Large intestine (tissue), 3 donors: ENCODE measurements at regions not wholly inside any gene's neighbourhood (a gene's known extent, or its start where the extent isn't known, plus 50 kb on each side); places are given as distances from the start of the nearest gene placed in this dataset.

Source experiments
- DNase-seq, 2 donors: peaks; one replicate each; pipeline versions ENCODE4 v3.0.0 to v3.0.0-alpha.2; 2013
- H3K27ac ChIP-seq: one replicate; pipeline ENCODE4 v1.5.1; 2013; ENCODE audit warnings: low read length
- H3K27me3 ChIP-seq: 2 replicates; pipeline ENCODE4 v1.6.1; 2013; ENCODE audit warnings: low read length; ENCODE audit not compliant: control insufficient read depth, insufficient read depth
- H3K36me3 ChIP-seq: 2 replicates; pipeline ENCODE4 v1.6.1; 2013; ENCODE audit warnings: low read length; ENCODE audit not compliant: control insufficient read depth, insufficient read depth
- H3K4me1 ChIP-seq: one replicate; pipeline ENCODE4 v1.6.1; 2013; ENCODE audit warnings: low read length; ENCODE audit not compliant: control insufficient read depth, insufficient read depth
- H3K4me3 ChIP-seq: one replicate; pipeline ENCODE4 v1.5.1; 2013; ENCODE audit warnings: low read length
- H3K9me3 ChIP-seq: one replicate; pipeline ENCODE4 v1.6.1; 2013; ENCODE audit warnings: mild to moderate bottlenecking, low read depth, low read length, moderate library complexity; ENCODE audit not compliant: control insufficient read depth
- WGBS: methylation state at CpG from one replicate; pipeline ENCODE4 v1.1.5; 2013; ENCODE audit warnings: low lambda C conversion rate; ENCODE audit not compliant: insufficient coverage; 5-methylcytosine and 5-hydroxymethylcytosine counted together

GRCh38 chr1:29829448-29830344, 593.4 kb downstream of the PTPRU start:
- H3K27ac ChIP-seq, result no peak overlapping the region
- no peaks in the 10 kb centered on the region for H3K4me1 ChIP-seq
- H3K27me3 ChIP-seq, result no peaks in the 10 kb centered on the region
- DNase-seq, result no peak
- H3K9me3 ChIP-seq, result peaks cover 6% of the 10 kb centered on the region
- no peaks in the 10 kb centered on the region for H3K36me3 ChIP-seq
- no peak overlapping the region for H3K4me3 ChIP-seq
- WGBS, result no CpG with 5 or more reads among the region's 14 CpGs

- no CpG with 5 or more reads among the region's 23 CpGs for WGBS
- Histone ChIP-seq H3K9me3 (peaks cover 6% of the 10 kb centered on the region), H3K27ac (no peak overlapping the region), H3K4me3 (no peak overlapping the region), H3K4me1 (no peaks in the 10 kb centered on the region), H3K36me3 (no peaks in the 10 kb centered on the region), H3K27me3 (no peaks in the 10 kb centered on the region)
- DNase-seq, result no peak
Measured at GRCh38 chr1:29828526-29829447, 592.5 kb downstream of the PTPRU start.

GRCh38 chr1:29827801-29828525, 591.6 kb downstream of the PTPRU start:
- Histone ChIP-seq H3K4me1 (no peaks in the 10 kb centered on the region), H3K9me3 (peaks cover 6% of the 10 kb centered on the region), H3K27me3 (no peaks in the 10 kb centered on the region), H3K36me3 (no peaks in the 10 kb centered on the region), H3K27ac (no peak overlapping the region), H3K4me3 (no peak overlapping the region)
- no CpG with 5 or more reads among the region's 7 CpGs for WGBS
- DNase-seq, result no peak

- H3K4me3 ChIP-seq, result no peak overlapping the region
- no peaks in the 10 kb centered on the region for H3K27me3 ChIP-seq
- WGBS, result no CpG with 5 or more reads among the region's 12 CpGs
Measured at GRCh38 chr1:29827237-29827750, 591.0 kb downstream of the PTPRU start.

GRCh38 chr1:29826646-29827045, 590.3 kb downstream of the PTPRU start:
- WGBS, result no CpG with 5 or more reads among the region's 5 CpGs
- H3K4me1 ChIP-seq, result no peaks in the 10 kb centered on the region
- no peak overlapping the region for H3K27ac ChIP-seq
- H3K4me3 ChIP-seq, result no peak overlapping the region
- H3K36me3 ChIP-seq, result no peaks in the 10 kb centered on the region
- no peak for DNase-seq
- H3K9me3 ChIP-seq, result peaks cover 6% of the 10 kb centered on the region
- H3K27me3 ChIP-seq, result no peaks in the 10 kb centered on the region

More at GRCh38 chr1:29827237-29827750, 591.0 kb downstream of the PTPRU start:
- Histone ChIP-seq H3K27ac (no peak overlapping the region), H3K36me3 (no peaks in the 10 kb centered on the region), H3K4me1 (no peaks in the 10 kb centered on the region), H3K9me3 (peaks cover 6% of the 10 kb centered on the region)
- DNase-seq, result no peak

GRCh38 chr1:29825941-29826415, 589.7 kb downstream of the PTPRU start:
- no peak for DNase-seq
- no peaks in the 10 kb centered on the region for H3K4me1 ChIP-seq
- H3K9me3 ChIP-seq, result peaks cover 6% of the 10 kb centered on the region
- H3K27ac ChIP-seq, result no peak overlapping the region
- no peaks in the 10 kb centered on the region for H3K27me3 ChIP-seq
- no peak overlapping the region for H3K4me3 ChIP-seq
- 100% methylated on average over 1 of the region's 10 CpGs for WGBS
- H3K36me3 ChIP-seq, result no peaks in the 10 kb centered on the region

GRCh38 chr1:29825274-29825940, 589.1 kb downstream of the PTPRU start:
- no peaks in the 10 kb centered on the region for H3K36me3 ChIP-seq
- H3K4me1 ChIP-seq, result no peaks in the 10 kb centered on the region
- peaks cover 6% of the 10 kb centered on the region for H3K9me3 ChIP-seq
- no peaks in the 10 kb centered on the region for H3K27me3 ChIP-seq
- H3K27ac ChIP-seq, result no peak overlapping the region
- H3K4me3 ChIP-seq, result no peak overlapping the region
- DNase-seq, result no peak
- WGBS, result 100% methylated on average over 4 of the region's 15 CpGs

GRCh38 chr1:29824511-29825273, 588.4 kb downstream of the PTPRU start:
- DNase-seq, result no peak
- H3K36me3 ChIP-seq, result no peaks in the 10 kb centered on the region
- H3K4me3 ChIP-seq, result no peak overlapping the region
- no peaks in the 10 kb centered on the region for H3K4me1 ChIP-seq
- H3K27ac ChIP-seq, result no peak overlapping the region
- WGBS, result 67% methylated on average over 1 of the region's 15 CpGs
- H3K9me3 ChIP-seq, result peaks cover 6% of the 10 kb centered on the region
- H3K27me3 ChIP-seq, result no peaks in the 10 kb centered on the region

- no peak overlapping the region for H3K4me3 ChIP-seq
- no peaks in the 10 kb centered on the region for H3K36me3 ChIP-seq
- no peaks in the 10 kb centered on the region for H3K27me3 ChIP-seq
- H3K27ac ChIP-seq, result no peak overlapping the region
- WGBS, result no CpG with 5 or more reads among the region's 6 CpGs
- H3K4me1 ChIP-seq, result no peaks in the 10 kb centered on the region
- H3K9me3 ChIP-seq, result peaks cover 6% of the 10 kb centered on the region
- DNase-seq, result no peak
Measured at GRCh38 chr1:29824025-29824424, 587.7 kb downstream of the PTPRU start.
